ENCODE measurements at regions not wholly inside any gene's neighbourhood (a gene's known extent, or its start where the extent isn't known, plus 50 kb on each side); places are given as distances from the start of the nearest gene placed in this dataset.

- TF ChIP-seq CTCF (IDR thresholded peaks at IDR 0.05; ENCODE audit: control extremely low read depth in 1 of 3, insufficient read depth in 1 of 3, low read depth in 1 of 3, low read length in 3 of 3) (no peak), ATF3 (IDR thresholded peaks at IDR 0.05; ENCODE audit: insufficient read depth, low read depth, low read length) (no peak), SP2 (IDR thresholded peaks at IDR 0.05; ENCODE audit: low read length) (no peak), EZH2 (IDR thresholded peaks at IDR 0.05; ENCODE audit: low read depth, low read length, severe bottlenecking) (no peak), SRF (IDR thresholded peaks at IDR 0.05; ENCODE audit: low read depth, low read length) (no peak), TCF12 (IDR thresholded peaks at IDR 0.05; ENCODE audit: low read depth, low read length) (no peak), USF2 (IDR thresholded peaks at IDR 0.05; ENCODE audit: low read length) (no peak), POLR2A (IDR thresholded peaks at IDR 0.05; ENCODE audit: control extremely low read depth in 1 of 2, low read depth in 2 of 2, low read length in 2 of 2) (no peak), GABPA (IDR thresholded peaks at IDR 0.05; ENCODE audit: borderline replicate concordance, insufficient read depth, low read length) (no peak), CREB1 (IDR thresholded peaks at IDR 0.05) (no peak), HDAC2 (IDR thresholded peaks at IDR 0.05; ENCODE audit: borderline replicate concordance in 1 of 2, low read depth in 2 of 2, low read length in 2 of 2) (no peak), GTF2F1 (IDR thresholded peaks at IDR 0.05; ENCODE audit: borderline replicate concordance, low read depth, low read length) (no peak), POLR2AphosphoS5 (IDR thresholded peaks at IDR 0.05; ENCODE audit: low read depth, low read length) (no peak), RXRA (IDR thresholded peaks at IDR 0.05; ENCODE audit: insufficient read depth, low read depth, low read length) (no peak)
These were observed 144.9 kb upstream of the CDH6 start for GRCh38 chr5:31048282-31049270.

All from H1 (cell line).